ENCODE measurements at regions not wholly inside any gene's neighbourhood (a gene's known extent, or its start where the extent isn't known, plus 50 kb on each side); places are given as distances from the start of the nearest gene placed in this dataset.

- no peak for DNase-seq
Measured at GRCh38 chr20:40488401-40488800, 200.6 kb downstream of the MAFB start.

GRCh38 chr20:40486297-40486696, 202.7 kb downstream of the MAFB start:
- DNase-seq, result no peak

- no peak for DNase-seq
Measured at GRCh38 chr20:40481743-40482458, 207.1 kb downstream of the MAFB start.

GRCh38 chr20:40481337-40481736, 207.7 kb downstream of the MAFB start:
- no peak for DNase-seq

- no peak for DNase-seq
Measured at GRCh38 chr20:40477805-40478204, 211.2 kb downstream of the MAFB start.

GRCh38 chr20:40476461-40476860, 212.6 kb downstream of the MAFB start:
- no peak for DNase-seq

GRCh38 chr20:40472905-40473304, 216.1 kb downstream of the MAFB start:
- no peak for DNase-seq

GRCh38 chr20:40471261-40471629, 217.8 kb downstream of the MAFB start:
- no peak for DNase-seq

GRCh38 chr20:40470445-40471260, 218.4 kb downstream of the MAFB start:
- no peak for DNase-seq

GRCh38 chr20:40468759-40469158, 220.3 kb downstream of the MAFB start:
- no peak for DNase-seq

- DNase-seq, result no peak
Measured at GRCh38 chr20:40467703-40468411, 221.2 kb downstream of the MAFB start.

- DNase-seq, result no peak
Measured at GRCh38 chr20:40467067-40467466, 222.0 kb downstream of the MAFB start.

GRCh38 chr20:40464731-40465208, 224.3 kb downstream of the MAFB start:
- no peak for DNase-seq

GRCh38 chr20:40463171-40463570, 225.9 kb downstream of the MAFB start:
- DNase-seq, result no peak

GRCh38 chr20:40462566-40462965, 226.5 kb downstream of the MAFB start:
- DNase-seq, result no peak

GRCh38 chr20:40459299-40459698, 229.7 kb downstream of the MAFB start:
- no peak for DNase-seq

- DNase-seq, result no peak
Measured at GRCh38 chr20:40457404-40457803, 231.6 kb downstream of the MAFB start.

- DNase-seq, result no peak
Measured at GRCh38 chr20:40452758-40453157, 236.3 kb downstream of the MAFB start.

GRCh38 chr20:40451552-40451951, 237.5 kb downstream of the MAFB start:
- DNase-seq, result no peak

GRCh38 chr20:40449974-40450616, 238.9 kb downstream of the MAFB start:
- no peak for DNase-seq

GRCh38 chr20:40449144-40449690, 239.8 kb downstream of the MAFB start:
- DNase-seq, result no peak

GRCh38 chr20:40446888-40447287, 242.1 kb downstream of the MAFB start:
- no peak for DNase-seq

GRCh38 chr20:40444516-40444915, 244.5 kb downstream of the MAFB start:
- DNase-seq, result no peak
